ENCODE measurements at regions not wholly inside any gene's neighbourhood (a gene's known extent, or its start where the extent isn't known, plus 50 kb on each side); places are given as distances from the start of the nearest gene placed in this dataset.

DNA sequence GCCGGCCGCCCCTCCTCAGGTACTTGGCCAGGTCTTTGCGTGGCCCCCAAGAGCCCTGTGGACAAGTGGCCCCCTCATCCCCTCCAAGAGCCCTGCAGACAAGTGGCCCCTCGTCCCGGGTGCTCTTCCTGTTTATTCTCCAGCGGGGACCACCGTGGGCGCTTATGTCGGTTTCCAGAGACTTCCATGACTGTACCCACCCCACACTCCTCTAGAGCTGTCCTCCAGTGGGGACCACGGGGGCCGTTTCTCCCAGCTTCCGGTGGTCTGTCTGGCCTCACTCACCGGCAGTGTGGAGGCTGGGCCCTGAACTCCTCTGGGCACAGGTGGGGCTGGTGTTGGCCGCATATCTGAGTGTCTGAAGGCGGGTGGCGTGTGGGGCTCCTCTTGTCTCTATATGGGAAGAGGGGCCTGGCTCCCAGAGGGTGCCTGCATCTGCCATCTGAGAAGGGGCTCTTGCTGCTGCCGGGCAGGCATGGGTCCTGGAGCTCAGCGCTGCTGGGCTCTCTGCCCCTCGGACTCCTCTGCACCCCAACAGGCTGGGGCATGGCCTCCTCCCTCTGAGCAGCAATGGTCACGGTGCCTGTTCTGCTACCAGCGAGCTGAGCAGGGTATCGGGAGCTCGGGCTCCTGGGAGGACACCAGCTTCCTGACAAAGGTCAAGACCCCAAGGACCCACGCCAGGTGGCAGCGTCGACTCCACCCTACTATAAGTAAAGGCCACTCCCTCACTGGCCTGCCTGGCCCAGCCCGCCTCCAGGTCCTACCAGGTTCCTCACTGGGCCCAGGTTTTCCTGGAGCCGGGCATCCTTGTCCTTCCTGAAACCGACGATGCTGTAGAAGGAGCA is 1264.3 kb downstream of the BRD1 start:
- no peak for DNase-seq

DNA sequence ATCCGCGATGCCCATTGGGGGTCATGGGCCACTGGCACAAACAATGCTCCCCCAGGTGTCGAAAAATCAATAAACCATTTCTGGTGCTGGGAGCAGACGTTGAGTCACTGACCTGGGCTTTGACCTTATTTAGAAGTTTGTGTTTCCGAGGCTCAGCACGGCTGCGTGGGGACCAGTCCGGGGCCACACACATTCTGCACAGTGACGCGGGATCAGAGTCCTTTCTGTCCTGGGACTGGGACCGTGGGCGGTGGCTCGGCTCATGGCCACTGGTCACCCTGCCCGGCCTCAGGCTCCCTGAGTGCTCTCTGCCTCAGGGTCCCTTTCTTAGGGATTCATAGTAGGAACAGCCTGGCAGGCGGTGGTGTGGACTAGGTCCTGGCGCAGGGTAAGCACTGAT is 1266.0 kb downstream of the BRD1 start:
- no peak for DNase-seq

DNA sequence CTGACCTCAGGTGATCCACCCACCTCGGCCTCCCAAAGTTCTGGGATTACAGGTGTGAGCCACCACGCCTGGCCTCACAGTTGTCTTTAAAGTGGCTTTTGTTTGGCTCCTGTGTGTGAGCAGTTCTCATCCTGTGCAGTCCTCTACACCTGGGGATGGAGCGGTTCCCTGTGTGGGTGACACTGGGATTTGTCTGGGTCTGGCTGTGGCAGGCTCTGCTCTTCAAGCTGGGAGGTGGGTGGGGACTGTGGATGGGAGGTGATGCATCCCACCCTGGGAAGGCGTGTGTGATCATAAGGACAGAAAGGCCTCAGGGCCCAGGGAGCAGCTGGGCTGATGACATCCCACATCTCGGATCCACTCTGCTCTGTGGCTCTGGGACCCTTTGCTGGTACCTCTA is 1266.8 kb downstream of the BRD1 start:
- DNase-seq = no peak

DNA sequence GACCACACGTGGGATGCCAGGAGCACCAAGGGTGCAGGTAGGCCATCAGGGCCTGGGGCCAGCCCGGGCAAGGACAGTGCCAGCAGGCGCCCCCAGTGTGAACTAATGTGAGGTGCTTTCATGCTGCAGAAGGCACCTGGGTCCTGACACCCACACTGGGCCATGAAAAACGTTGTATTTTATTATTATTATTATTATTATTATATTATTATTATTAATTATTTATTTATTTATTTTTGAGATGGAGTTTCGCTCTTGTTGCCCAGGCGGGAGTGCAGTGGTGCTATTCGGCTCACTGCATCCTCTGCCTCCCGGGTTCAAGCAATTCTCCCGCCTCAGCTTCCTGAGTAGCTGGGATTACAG is 1267.3 kb downstream of the BRD1 start:
- DNase-seq = no peak

DNA sequence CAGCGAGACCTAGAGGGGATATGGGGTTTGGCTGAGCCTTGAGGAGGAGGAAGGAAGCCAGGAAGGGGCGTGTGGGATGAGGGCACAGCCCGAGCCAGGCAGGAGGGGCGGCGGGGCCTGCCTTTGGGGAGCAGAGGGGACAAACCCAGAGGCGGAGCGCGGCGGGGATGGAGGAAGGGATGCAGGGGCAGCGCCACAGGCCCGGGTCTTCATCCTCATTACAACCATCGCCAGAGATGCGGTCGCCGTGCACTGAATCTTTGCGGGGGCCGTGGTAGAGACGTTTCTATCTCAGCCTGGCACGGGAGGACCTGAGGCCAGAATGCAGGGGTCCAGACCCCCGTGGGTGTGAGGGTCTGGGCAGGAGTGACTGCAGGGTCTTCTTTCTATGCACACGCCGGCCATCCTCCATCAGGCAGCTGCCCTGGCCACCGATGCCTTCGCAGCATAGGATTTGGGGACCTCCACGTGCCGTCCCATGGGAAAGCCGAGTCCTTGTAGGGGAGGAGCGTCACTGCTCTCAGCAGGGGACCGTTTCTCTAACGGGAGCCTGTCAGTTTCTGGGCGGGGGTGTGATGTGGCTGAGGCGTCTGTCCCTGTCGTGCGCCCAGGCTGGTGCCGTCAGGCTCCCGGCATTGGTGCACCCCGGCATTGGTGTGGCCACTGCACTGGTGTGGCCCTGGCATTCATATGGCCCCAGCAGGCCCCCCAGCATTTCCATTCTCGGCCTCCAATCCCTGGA is 1267.9 kb downstream of the BRD1 start:
- no peak for DNase-seq

DNA sequence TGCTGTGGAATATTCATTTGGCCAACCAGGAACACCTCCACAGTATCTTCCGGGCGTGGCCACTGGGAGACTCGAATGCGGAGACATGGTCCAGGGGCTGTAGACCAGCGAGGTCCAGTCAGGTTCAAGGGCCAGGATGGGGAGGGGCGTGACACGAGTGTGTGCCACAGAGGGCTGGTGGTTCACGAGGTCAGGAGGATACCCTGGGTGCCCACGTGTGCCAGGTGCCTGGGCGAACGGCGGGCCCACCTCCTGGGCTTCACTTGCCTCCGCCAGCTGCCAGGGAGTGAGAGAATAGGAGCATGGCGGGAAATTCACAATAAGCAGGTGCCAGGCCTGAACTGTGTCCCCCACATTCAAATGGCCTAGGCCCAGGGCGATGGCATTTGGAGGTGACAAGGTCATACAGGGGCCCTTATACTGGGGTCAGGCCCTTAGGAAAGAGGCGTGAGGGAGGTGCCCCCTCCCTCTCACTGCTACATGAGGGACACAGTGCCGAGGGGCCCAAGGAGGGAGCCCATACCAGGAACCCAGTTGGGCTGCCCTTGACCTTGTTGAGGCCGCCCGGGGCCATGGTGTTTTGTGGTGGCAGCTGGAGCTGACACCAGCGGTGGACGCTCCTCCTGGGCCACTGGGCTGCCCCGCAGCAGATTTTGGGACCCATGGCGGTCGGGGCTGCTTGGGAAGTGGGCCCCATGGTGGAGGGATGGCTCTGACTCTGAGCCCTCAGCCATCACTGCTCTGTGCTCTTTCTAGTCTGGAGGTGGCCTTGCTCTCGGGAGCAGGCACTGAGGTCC is 1268.9 kb downstream of the BRD1 start:
- DNase-seq = no peak

DNA sequence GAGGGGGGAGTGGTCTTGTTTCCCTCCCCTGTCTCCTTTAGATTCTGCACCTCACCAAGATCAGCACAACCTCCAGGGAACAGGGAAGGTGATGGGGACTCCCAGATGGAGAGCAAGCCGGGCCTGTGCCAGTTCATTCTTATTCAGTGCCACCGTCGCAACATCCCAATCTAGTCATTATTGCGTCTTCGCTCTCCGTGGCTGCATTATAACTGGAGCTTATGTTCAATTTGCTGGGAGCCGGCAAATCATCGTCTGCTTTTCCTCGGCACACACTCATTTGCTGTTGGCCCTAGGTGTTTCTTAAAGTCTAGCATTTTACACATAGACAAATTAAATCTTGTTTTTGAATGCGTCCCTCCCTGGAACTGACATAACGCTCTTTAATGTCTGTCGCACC is 1269.7 kb downstream of the BRD1 start:
- no peak for DNase-seq

DNA sequence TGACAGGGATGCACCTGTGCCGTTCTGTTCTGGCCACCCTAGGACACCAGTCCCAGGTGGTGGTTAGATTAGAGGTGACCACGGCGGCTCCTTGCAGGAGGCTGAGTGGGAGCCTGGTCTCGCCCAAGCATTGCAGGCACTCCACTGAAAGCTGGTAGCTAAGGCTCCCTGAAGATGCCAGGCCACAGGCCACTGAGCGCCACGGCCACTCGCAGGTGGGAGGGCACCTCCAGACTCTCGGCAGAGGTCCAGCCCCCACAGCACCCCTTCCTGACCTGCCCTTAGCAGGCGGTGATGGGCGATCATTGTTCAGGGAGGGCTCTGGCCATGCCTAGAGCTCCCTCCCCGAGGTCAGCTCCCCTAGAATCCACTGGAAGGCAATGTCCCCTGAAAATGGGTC is 1270.2 kb downstream of the BRD1 start:
- DNase-seq = no peak

DNA sequence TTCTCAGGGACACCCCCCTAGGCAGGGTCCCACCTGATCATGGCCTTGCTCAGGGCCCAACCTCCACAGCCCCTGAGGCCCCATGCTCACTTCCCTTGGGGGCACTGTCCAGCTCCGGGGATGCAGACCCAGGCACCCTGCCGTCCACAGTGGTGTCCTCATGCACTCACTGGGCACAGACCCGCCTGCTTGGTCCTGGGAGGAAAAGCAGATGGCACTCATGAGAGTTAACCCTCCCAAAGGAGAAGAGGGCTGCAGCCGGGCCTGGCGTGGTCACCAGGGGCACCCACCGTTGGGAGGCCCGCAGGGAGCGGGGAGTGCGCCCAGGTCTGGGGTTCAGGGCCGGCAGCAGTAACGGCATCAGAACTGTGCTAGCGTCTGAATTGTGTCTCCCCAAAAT is 1270.9 kb downstream of the BRD1 start:
- no peak for DNase-seq

DNA sequence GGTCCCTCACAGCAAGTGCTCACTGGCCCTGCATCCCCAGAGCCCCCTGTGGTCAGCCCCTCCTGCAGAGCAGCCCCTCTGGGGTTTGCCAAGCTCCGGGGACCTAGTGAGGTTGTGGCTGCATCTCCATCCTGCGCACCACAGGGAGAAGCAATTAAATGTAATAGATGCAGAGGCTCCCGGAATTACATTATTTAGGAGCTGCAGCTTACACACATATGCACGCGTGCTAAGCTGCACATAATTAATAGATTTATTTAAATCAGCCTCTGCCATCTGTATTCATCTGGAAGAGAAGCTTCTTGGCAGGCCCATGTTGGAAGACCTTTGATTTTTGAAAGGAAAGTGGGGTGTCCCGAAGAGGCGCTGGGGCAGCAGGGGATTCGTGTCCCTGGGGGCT is 1271.5 kb downstream of the BRD1 start:
- no peak for DNase-seq

DNA sequence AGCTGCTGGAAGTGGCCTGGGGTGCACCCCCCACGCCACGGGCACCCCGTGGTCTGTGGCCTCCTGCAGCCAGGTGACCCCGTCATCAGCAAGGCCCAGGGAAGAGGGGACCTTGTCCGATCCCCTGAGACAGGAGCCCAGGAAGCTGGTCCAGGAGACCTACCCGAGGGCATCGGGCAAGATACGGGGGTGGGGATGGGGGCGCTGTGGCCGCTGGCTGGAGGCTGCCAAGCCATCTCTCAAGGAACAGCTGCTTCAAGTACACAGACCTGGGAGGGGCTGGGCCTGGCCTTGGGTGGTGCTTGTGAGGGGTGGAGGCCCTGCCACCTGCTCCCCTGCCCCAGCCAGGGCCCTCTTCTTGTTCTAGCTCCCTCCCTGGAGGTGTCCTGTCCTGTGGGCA is 1272.1 kb downstream of the BRD1 start:
- DNase-seq = no peak

DNA sequence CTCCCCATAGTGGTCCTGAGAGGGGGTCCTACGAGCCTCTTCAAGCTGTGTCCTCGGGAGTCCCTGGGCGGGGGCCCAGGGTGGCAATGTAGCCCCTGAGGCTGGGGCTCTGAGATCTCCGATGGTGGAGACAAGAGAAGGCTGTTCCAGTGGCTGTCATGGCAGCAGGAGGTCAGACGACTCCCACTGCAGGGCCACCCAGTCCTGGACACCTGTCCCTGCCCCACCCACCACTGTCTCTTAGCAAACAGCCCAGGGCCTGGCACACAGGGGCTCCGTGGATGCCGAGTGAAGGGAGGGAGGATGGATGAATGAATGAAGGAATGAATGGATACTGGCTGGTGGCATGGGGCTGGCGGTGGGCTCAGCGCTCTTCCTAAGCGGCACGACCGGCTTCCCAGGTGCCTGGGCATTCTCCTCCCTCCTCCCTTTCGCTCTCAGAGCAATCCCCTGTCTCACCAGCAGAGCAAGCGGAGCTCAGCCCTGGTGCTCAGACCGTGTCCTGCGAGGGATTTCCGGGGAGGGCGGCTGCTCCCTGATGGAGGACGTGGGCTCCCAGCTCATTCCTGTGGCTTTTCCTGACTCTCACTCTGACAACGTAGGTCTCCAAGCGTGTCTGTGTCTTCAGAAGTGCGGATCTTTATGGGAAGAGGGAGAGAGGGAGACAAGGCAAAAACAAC is 1272.6 kb downstream of the BRD1 start:
- DNase-seq = no peak

DNA sequence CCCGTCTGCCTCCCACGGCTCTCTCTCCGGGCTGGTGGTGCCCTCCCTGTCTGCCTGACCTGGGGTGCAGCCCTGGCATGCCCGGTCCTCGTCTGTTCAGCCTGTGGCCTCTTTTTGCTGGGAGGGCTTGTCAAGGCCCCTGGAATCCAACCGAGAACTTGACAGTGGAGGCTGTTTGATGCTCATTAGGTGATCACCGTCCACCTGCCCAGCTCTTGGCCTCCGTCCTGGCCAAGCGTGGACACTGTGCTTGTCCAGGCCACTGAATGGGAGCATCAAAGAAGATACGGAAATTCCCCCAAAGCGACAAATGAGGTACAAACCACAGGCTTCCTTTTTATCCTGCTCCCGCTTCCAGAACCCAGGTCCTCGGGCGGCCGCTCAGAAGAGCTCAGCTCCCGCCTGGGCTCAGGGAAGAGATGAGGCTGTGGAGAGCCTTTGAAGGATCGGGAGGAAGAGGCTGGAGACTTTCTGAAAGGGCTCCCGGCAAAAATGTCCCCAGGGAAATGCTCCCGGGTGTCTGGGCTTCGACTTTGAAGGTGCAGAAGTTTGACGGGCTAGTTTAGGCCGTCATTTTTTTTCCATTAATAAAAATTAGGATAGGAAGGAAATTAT is 1273.9 kb downstream of the BRD1 start:
- DNase-seq = no peak

DNA sequence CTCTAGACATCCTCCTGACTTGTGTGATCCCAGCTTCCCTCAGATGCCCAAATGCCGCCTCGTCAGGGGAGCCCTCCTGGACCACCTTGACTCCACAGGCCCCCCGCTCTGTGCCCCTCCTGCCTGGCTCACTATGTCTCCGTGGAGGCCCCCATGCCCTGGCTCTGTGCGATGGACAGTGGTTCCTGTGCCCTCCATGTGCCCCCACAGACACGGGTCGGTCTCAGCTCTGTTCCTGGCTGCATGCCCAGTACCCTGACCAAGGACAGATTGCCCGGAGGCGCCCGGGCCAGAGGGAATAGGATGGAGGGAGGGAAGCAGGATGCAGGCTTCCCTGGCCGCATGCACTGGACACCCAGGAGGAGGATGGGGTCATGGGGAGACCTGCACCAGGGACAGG is 1274.6 kb downstream of the BRD1 start:
- no peak for DNase-seq

DNA sequence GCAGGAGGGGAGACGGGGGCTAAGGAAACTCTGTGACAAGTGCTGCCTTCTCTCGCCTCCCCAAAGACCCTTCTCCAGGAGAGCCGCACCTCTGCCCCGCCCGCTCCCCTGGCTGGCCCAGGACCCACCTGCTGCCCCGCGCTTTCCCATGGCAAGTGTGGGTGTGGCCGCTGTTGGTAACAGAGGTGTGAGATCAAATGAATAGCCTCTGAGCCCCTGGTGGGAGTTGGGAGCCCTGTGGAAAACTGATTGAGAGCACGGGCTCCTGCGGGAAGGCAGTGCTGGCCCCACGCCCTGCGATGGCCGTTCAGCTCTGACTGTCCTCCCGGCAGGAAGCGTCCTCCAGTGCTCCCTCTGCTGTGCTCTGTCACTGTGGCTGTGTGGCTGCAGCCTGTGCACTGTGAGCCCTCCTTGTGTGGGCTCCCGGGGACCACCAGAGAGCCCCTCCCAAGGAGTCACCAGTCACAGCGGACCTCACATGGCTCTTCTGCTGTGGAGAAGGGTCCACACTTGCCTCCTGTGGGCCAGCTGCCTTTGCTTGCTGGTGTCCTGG is 1275.9 kb downstream of the BRD1 start:
- no peak for DNase-seq

DNA sequence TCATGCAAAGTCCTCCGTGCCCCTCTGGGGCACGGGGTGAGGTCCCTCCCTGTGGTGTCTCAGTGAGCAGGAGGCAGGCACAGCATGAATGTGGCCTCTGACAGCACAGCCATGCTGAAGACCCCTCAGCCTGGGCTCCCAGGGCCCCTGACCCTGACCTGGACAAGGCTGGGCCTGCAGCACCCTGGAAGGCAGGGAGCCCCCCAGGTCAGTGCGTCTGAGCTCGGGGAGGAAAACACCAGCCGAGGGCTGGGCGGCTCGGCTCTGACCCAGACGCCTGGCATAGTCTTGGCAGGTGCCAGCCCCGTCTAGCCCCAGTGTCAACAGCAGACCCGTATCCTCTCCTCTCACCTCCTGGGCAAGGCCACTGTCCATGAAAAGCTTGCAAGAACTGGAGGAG is 1276.6 kb downstream of the BRD1 start:
- no peak for DNase-seq

DNA sequence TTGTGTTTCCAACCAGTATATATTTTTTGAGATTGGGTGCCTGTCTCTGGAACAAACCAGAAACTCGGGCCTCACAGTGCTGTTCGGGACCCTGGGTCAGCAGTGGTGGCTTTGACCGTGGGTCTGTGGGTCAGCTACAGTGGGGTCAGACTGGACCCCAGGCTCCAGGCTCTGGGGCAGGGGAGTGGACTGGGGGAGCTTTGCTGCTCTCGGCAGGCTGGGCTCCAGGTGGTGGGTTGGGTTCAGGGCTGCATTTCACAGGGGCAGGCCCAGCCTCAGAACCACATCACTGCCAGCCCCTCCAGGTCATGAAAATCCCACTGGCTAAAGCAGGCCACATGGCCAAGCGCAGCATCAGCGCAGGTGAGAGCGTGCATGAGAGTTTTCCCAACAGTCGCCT is 1279.3 kb downstream of the BRD1 start:
- no peak for DNase-seq

DNA sequence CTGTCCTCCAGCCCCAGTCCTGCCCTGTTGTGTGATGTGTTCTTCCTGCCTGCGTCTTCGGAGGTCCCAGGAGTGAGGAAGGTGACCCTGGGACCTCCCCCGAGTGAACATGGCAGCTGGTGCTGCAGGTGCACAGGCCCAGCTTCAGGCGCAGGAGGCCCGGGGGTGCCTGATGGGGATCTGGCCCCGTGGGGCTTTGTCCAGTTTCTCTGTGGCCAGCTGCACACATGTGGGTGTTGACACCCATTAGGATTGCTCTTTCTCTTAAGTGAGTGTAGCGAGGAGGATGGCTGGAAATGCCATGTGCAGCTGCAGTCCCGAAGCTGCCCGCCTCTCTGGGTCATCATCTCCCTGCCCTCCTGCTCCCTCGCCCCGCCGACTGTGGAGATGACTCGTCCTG is 1279.7 kb downstream of the BRD1 start:
- DNase-seq = no peak

DNA sequence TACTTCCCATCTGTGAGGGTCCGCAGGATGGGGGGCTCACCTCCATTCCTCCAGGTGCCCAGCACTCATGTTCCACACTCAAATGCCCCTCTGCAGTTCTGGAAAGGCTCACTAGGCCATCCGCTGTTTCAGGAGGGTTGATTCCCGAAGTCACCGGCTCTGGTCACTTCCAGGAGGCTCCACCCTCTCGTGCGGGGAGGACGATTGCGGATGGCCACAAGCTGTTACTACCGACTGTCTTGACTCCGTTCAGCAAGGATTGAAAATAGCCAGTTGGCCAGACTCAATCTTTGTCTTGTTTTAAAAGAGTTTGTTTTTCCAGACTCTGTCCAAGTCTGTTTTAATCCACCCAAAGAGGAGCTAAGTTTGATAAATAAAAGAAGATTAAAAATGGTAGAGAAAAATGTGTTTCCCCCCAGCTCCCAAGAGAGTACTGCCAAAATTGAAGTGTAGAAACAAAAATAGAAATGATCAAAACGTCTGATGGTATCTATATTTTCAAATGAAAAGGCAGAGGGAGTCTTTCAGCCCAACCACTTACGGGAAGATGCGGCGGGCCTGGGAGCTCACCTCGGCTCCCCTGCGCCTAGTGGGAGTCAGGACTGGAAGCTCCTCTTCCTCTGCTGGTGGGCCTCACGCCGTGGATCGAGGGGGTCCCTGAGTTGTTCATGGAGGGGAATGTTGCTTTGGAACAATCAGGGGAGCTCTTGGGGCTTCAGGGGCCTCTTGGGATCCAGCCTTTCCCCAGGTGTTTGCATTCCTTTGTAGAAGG is 1280.8 kb downstream of the BRD1 start:
- no peak for DNase-seq

DNA sequence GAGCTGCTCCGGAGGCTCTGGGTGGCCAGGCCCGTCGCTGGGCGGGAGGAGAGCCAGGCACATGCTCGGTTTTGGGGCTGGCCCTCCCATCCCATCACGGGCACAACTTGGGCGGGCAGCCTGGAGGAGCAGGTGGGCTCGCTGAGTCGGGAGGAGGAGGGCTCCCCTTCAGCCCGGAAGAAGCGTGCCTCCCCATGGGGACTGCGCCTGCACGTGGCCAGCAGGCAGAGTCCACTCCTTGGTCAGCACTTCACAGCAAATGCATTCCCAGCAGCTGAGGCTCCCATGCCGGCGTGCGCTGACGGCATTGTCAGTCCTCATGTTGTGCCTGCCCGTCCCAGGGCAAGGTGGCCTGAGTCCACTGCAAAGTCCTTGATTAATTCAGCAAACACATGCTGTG is 1281.7 kb downstream of the BRD1 start:
- DNase-seq = no peak

DNA sequence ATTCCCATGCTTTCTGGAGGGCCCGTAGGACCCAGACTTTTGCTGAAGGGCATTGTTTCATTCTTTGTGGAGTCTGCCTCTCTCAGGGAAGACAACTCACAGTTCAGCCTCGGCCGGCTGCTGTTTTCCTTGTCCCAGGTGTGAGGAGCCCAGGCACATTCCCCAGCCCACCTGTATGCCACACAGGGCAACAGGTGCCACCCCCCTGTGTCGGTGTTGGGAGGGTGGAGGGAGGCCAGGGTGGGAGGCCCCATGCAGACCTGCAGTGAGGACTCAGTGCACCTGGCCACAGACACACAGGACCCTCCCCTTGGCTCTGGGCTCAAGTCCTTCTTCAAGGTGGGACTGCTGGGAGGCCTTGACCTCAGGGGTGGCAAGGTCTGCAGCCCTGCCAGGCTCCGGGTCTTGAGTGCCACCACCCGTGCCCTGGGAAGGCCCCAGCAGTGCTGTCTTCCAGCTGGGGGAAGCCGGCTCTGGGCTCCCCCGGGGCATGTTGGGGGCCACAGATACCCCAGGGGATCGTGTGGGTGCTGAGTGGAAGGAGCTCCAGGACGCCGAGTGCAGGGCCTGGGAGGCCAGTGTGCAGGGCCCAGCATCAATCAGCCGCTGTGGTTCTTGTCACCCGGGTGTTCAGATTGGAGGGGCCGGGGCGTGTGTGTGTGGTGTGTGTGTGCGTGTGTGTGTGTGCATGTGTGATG is 1286.1 kb downstream of the BRD1 start:
- no peak for DNase-seq

All from activated CD4-positive, alpha-beta T cell treated with anti-CD3 and anti-CD28 coated beads, Interleukin-2, amount 50 U/mL, for 16 hours (primary cell).